Hepatocyte (in vitro differentiated cells): ENCODE measurements at regions not wholly inside any gene's neighbourhood (a gene's known extent, or its start where the extent isn't known, plus 50 kb on each side); places are given as distances from the start of the nearest gene placed in this dataset.

Experiments used
- CTCF ChIP-seq: fragments of 200-600 bp; sonication (generic); IDR thresholded peaks from 2 replicates; pipeline ENCODE4 v1.5.1; 2016; ENCODE audit warnings: antibody characterized with exemption, mild to moderate bottlenecking; ENCODE audit not compliant: poor library complexity
- EZH2 ChIP-seq: fragments of 200-600 bp; sonication (generic); IDR thresholded peaks from 2 replicates; pipeline ENCODE4 v1.6.1; 2016; ENCODE audit warnings: antibody characterized with exemption, mild to moderate bottlenecking, borderline replicate concordance

- TF ChIP-seq CTCF = no peak
- no peak for TF ChIP-seq EZH2
Observed at GRCh38 chr1:36606641-36607262, 124.0 kb upstream of the CSF3R start.
